Embryonic facial prominence (tissue), 1 donor: ENCODE measurements at regions not wholly inside any gene's neighbourhood (a gene's known extent, or its start where the extent isn't known, plus 50 kb on each side); places are given as distances from the start of the nearest gene placed in this dataset.

Experiments
- DNase-seq: peaks from one replicate; pipeline ENCODE4 v3.0.0-alpha.2; 2016; ENCODE audit errors: extremely low spot score

DNA sequence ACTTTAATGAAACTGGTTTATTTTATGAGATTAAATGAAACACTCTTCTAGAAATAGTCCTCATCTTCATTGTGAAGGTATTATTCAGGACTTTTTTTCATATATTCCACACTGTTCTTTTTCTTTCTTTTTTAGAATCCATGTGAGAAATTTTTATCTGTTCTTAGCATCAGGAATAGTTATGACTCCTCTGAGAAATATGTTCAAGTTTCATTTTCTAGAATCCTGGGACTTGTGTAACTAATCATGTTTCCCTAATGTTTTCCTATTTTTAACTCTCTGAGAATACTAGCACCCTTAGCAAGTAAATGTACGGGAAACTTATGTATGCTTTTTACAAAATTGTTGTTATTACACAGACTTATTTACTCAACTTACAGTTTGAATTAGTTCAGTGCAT, 407.8 kb downstream of the CBLN4 start:
- DNase-seq = no peak

DNA sequence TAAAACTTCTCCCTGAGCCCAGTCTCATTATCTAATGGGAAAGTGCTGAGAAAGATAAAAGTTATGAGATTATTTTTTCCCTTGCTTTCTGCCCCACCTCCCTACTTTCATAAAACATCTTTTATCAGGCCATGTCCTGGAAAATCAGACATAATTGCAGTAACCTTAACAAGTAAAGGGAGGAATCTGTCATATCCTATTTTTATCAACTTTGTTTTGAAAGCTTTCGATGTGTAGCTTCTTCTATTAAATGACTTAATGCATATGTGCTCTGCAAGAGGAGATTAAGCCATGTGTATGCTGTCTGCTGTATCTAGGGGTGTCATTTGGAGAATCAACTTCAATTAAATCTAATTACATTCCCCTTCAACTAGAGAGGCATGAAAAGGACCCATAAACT, 408.9 kb downstream of the CBLN4 start:
- no peak for DNase-seq

DNA sequence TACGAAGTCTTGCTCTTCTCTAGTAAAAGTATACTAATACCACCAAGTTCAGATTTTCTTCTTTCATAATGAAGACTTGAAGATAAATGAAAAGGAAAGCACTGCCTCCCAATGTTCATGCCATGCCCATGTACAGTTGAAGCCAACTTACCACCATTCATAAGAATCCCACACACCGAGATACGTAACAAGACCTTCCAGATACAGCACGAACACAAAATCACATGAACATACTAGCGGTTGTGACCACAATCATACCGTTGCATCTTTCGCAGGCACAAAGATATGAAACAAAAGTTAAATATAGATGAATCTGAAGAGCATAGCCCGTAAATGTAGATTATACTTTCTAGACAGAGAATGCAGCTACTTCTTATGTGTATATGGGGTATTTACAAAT, 412.5 kb downstream of the CBLN4 start:
- no peak for DNase-seq

DNA sequence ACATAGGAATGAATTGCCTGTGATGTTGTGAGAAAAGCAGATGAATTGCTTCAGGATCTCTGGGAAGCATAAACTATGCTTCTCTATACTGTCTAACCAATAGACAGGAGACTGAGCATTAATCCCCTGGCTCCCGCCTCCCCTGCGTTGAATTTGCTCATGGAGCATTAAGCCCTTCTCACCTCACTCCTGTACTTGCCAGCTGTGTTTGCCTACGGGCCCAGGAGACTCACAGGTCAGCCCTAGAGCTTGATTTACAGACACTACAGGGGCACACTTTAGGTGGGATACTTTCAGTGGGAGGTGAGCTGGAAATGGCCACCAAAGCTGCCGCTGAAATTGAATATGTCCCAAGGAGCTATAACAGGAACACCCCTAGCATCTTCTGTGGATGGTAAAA, 418.7 kb downstream of the CBLN4 start:
- DNase-seq = no peak

DNA sequence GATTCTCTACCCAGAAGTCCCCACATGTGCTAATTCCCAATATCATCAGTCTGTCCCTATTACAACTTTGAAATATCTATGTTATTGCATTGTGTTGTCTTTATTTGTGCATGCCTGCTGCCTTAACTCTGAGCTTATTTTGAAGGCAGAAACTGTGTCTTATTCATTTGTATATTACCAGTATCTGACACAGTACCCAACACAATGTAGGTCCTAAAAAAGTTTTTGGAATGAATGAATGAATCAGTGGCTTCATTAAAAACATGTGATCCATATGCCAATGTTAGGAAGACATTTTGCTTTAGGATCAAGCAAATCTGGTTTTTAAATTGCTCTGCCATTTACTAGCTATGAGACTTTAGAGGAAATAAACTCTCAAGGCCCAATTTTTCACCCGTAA, 420.4 kb downstream of the CBLN4 start:
- DNase-seq = no peak

DNA sequence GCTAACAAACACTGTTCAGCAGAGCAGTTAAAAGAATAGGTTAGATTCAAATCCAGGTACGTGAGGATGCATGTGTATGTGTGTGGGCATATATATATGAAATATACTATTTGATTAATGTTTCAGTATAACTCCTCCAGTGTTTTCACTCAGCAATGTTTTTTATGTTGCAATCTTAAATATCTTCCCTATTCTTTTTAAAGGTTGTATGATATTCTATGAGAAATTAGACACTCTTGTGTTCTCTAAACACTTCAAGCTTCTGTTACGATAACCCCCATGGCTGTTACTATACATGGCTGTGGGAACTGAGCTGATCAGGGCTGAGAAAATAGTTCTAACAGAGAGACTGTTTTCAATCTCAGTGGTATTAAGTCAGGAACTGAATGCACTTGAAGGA, 421.0 kb downstream of the CBLN4 start:
- no peak for DNase-seq

DNA sequence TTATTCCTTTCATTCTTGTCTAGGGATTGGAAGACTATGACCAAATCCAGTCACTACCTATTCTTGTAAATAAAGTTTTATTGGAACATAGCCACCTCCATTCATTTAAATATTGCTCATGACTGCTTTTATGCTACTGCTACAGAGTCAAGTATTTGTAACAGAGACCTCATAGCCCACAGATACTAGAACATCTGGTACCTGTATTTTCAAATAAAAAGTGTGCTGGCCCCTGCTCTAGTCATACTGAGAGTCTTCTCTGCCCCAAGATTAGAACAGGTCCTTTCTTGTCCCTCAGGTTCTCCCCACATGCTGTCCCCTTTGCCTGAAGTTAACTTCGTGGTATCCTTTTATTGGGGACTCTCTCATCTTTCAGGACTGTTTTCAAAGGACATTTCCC, 422.3 kb downstream of the CBLN4 start:
- no peak for DNase-seq

DNA sequence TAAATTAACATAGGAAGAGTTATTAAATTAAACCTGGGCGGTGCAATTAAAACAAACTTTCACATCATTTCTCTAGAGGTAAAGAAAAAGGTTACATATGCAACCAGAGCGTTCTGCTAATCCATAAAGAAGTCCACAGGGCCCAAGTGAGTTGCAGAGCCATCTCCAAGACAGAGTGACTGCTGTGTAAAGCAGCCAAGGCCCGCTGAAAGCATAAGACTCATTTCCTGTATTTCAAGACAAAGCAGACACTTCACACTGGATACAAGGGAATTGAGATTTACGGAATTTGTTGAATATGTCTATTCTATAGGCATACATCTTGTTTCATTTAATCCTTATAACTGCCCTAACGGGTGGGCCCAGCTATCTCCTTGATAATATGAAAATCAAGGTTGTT, 422.8 kb downstream of the CBLN4 start:
- no peak for DNase-seq

DNA sequence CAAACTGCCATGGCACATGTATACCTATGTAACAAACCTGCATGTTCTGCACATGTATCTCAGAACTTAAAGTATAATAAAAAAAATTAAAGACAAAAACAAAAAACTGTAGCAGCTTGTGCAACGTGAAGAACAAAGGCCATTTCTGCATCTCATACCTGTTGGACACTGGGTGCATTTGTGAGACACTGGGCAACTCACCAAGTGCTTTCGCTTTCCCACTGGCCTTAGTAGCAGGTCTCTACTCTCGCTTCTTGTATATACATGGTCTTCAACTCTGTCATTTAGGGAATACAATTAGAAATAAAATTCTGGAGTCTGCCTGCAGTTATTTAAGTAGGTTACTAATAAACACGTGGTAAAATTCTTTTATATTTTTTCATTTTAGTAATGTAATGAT, 423.8 kb downstream of the CBLN4 start:
- no peak for DNase-seq

DNA sequence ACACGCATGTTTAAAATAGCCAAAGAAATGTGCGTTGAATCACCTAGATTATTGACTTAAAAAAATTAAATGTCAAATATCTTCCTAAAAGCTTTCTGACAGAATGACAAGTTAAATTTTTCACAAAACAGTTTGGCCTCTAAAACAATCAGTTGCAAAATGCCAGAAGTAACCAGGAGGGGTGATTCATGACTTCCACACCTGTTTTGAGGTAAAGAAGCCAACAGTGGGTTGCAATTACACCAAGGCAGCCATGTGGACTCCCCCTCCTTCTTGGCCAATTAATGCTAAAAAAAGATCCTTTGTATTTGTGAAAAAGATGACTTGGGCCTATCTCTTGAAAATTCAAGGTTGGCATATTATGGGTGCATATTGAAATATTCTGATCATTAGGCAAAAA, 424.8 kb downstream of the CBLN4 start:
- no peak for DNase-seq

DNA sequence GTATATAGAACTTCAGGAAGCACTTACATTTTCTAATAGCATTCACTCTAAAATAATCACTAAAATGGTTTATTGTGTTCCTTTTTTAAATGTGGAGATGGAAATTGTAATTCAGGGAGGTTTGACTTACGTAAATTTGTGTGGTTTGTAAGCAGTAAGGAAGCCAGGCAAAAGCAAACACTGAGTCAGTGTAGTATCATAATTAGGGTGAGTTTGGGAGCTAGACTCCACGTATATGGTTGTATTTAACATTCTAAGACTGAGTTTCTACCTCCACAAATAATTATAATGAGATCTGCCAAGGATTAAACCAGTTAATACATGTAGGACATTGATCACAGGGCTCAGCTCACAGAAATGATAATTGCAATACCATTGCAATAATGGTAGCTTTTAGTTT, 425.5 kb downstream of the CBLN4 start:
- DNase-seq = no peak

DNA sequence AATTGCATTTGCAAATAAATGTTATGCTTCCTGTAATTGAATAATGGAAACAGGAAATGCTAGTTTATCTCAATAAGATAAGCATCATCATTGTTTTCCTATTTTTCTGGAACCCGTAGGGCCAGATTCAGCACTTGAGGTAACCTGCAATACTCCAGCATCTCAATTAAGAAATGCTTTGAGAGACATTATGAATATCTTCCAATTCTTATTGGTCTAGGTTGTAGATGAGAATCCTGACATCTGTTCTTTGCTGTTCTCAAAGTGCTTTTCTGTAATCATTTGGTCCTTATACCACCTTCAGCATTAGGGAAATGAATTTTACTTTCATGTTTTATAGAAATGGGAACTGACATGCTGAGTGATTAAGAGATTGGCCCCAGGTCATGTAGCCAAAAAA, 428.3 kb downstream of the CBLN4 start:
- no peak for DNase-seq

DNA sequence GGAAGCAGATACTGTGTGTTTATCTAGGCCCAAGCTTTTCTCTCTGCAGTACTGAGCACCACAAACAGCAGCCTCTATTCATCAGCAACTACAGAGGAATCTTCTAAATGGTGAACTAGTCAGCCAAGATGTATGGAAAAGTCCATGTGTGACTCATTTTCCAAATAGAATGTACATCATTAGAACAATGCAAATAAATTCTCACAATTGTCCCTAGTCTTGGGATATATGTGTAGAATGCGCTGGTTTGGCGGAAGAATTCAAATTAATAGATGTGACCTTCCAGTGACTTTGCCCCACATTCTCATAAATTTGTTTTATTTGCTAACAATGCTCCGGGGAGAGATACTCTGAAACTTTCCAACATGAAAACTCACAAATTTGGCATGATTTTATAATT, 436.2 kb downstream of the CBLN4 start:
- DNase-seq = no peak

DNA sequence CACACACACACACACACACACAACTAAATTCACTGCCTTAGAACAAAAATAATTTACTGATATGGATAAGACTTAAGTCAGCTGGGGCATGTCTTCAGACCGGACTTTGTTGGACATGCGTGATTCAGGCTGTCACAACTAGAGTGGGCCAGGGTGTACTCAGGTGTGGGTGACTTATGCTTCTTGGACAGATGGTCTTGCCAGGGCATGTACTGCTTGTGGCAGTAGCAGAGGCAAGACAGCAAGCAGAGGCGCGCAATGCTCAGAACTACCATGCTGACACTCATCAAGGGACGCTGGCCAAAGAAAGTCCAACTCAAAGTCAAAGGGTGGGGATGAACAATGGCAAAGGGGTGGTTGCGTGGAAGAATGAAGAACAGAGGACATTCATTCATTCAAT, 437.5 kb downstream of the CBLN4 start:
- DNase-seq = no peak

DNA sequence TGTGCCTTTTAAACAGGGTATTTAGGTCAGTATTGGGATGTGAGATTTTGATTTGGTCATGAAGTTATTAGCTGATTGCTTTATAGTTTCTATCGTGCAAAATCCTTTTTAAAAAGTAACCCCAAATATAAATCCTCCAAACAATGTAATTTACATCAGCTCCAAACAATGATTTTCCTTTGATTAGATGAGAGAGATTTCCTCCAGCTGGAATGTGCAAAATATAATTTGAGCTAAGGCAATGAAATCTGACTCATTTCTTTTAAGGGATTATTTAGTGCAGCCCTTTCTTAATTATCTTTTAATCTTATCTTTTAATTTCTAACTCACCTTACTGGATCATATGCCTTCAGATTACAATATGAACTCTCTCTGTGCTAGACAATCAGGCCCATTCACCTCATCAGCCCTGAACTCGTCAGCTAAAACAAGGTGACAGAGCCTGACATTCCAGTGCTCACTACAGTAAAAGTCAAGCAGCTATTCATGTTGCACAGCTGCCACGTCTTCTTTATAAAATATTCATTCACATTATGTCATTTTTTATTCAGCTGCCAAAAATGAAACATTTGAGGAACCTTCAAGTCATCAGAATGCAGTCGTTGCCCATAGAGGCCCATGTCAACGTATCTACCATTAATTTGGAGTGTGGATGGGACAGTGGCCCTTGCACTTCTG, 440.1 kb downstream of the CBLN4 start:
- DNase-seq = no peak

DNA sequence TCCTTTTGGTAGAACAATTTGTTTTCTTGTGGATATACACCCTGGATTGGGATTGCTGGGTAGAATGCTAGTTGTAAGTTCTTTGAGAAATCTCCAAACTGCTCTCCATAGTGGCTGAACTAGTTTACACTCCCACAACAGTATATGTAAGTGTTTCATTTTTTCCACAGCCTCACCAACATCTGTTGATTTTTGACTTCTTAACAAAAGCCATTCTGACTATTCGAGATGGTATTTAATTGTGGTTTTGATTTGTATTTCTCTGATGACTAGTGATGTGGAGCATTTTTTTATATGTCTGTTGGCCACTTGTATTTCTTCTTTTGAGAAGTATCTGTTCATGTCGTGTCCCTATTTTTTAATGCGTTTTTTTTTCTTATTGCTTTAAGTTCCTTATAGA, 444.1 kb downstream of the CBLN4 start:
- no peak for DNase-seq

DNA sequence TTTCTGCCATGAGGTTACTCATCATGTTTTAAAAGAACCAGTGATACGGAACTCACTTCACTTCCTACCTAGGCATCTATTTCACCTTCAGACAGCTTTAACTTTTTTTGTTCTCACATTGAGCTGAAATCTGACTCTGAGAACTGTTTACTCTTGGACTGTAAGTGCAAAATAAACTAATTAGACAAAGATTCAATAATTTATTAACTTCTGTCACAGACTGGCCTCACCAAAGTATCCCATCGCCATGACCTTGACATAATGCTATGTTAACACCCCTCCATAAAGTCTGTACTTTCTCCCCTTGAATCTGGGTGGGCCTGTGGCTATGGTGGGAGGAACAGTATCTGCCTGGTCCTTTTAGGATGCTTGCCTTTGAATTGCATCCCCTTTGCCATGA, 448.1 kb downstream of the CBLN4 start:
- no peak for DNase-seq

DNA sequence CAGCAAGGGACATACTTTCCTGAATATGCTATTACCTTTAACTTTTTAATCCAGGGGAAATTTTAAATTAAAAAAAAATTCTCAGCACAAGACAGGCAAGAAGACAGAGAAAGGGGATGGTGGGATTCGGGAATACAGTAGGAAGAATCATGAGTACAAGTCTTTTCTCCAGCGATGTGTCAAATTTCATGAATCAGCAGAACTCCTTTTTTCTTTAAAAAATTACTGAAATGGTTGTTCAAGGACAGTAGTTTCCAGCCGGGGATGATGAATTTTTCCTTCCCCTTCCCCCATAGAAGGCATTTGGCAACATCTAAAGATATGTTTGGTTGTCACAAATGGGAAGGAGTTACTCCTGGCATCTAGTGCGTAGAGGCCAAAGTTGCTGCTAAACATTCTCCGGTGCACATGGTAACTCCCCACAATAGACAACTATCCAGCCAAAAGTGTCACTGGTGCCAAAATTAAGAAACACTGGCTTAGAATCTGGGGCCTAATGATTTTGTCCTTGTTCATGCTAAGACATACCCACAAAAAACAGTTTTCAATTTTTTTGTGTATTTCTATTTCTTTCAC, 450.2 kb downstream of the CBLN4 start:
- no peak for DNase-seq

DNA sequence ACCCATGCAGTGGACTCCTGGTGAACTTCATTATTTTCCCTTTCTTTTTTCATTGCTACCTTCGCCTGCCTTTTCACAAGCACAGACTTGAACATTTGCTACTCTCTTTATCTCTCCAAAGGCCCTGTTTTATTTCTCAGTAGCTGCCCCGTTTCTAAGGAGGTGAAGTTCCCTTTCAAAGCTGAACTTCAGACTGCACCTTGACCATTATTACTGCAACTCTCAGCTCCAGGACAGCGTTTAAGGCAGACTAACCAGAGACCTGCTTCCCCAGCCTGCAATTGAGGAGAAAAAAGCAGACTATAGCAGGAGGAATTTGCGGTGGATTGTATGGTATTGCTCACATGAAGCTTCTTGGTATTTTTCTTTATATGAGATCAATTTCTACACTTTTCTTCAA, 460.7 kb downstream of the CBLN4 start:
- DNase-seq = no peak

DNA sequence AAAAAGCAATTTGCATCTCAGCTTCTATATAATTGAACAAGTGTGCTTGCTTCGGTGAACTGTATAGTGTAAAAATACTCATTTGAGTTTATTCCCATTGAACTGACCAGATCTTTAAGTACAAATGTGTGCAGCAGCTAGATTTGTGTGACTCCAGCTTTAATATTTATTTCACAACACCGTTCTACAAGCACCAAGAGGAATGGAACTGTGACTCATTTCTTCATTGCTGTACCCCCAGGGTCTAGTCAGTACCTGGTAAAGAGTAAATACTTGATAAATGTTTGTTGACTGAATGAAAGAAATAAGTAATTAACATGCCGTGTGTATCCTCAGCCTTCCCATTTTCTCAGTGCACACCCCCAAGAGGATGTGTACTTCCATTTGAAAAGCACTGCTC, 464.8 kb downstream of the CBLN4 start:
- DNase-seq = no peak

DNA sequence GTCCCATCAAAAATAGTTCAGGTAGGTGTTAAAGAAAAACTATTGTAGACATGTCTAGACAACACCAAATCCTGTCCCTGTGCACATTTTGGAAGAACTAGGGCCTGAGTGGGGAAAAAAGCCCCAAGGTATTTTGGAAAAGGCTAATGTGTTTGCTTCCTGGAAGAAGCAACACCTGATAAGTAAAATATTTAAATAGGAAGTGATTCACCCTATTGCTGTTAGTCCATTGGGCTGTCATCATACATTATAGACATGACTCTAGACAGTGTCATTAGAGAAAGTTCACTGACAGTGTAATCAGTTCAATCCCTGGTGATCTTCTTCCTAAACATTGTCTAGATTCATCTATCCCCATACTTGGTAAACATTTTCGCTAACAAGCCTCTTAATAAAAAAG, 465.3 kb downstream of the CBLN4 start:
- DNase-seq = no peak

DNA sequence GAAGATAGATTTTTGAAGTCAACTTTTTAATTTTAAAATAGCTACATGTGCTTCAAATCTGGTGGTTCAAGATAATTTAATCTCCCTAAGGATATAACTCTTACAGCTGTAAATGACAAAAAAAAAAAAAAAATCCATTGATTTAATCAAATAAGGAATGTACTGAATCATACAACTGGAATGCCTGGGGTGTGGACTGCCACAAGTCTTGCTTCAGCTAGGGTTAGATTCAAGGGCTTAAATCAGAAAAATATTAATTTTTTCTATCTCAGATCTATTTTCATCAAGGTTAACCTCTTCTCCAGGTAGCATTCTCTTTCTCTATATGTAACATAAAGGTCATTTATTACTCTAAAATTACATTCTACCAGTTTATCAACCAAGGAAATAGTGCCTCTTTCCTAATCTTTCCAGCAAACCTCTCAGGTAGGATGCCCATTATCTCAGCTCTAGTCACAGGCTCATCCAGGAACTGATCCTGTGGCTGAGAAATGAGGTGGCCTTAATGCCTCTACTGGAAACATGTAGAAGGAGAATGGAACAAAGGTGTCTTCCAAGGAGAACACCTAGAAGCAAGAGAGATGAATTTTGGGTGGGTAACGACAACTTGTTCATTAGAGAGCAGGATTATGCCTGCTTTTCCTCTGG, 466.9 kb downstream of the CBLN4 start:
- no peak for DNase-seq

DNA sequence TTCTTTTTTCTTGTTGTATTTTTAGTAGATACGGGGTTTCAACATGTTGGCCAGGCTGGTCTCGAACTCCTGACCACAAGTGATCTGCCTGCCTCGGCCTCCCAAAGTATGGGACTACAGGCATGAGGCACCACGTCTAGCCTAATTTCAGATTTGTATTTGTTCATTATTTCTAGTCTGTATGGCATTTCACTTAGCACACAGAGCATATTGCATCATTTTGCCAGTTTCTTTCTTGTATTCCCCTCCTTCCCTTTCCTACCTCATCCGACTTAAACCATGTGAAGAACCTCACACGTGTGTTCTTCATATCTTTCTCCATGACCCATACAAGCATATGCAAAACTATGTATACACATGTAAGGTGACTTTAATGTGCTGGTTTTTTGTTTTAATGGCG, 470.0 kb downstream of the CBLN4 start:
- DNase-seq = no peak

DNA sequence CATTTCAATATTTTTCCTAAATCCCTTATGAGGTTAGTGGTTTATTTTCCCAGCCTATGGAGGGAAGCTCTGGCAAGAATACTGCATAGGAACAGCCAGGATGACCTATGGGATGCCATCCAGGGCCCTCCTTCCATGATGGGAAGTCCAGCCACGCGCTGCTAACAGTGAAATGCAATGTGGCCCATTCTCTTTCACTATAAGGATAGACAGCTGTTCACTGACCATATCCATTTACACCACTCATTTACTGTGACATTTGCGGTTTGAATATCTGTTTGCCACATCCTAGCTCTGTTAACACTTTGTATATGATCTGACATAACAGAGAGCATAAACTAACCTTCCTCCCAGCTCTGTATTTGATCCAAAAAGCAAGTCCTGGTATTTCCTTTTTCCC, 471.7 kb downstream of the CBLN4 start:
- no peak for DNase-seq
